Psoas muscle (tissue), 7 donors: ENCODE measurements at regions not wholly inside any gene's neighbourhood (a gene's known extent, or its start where the extent isn't known, plus 50 kb on each side); places are given as distances from the start of the nearest gene placed in this dataset.

Experiments used
- ATAC-seq, 4 donors: fragments of 200-7000 bp; cut with Tn5 transposase; one replicate each; pipeline ENCODE4 v1.9.1; 2020; ENCODE audit warnings: moderate library complexity in 3 of 4, mild to moderate bottlenecking in 2 of 4
- DNase-seq, 2 donors: peaks; one replicate each; pipeline ENCODE4 v3.0.0-alpha.2; 2020
- H3K27ac ChIP-seq: fragments of 200-600 bp; one replicate; pipeline ENCODE4 v1.8.0; 2022
- H3K27me3 ChIP-seq, 3 donors: fragments of 200-600 bp in 1 of 3; one replicate each; pipeline versions ENCODE4 v1.6.1 to v1.8.0; 2013 to 2022; ENCODE audit warnings: low read length in 2 of 3, mild to moderate bottlenecking in 2 of 3, moderate library complexity in 1 of 3; ENCODE audit not compliant: insufficient read depth in 3 of 3
- H3K36me3 ChIP-seq, 2 donors: fragments of 200-600 bp in 1 of 2; one replicate each; pipeline versions ENCODE4 v1.6.1 to v1.8.0; 2013 to 2022; ENCODE audit warnings: low read depth in 1 of 2, mild to moderate bottlenecking in 1 of 2, moderate library complexity in 1 of 2; ENCODE audit not compliant: insufficient read depth in 1 of 2
- H3K4me1 ChIP-seq: fragments of 200-600 bp; one replicate; pipeline ENCODE4 v1.8.0; 2022
- H3K4me3 ChIP-seq: fragments of 200-600 bp; one replicate; pipeline ENCODE4 v1.8.0; 2022; ENCODE audit warnings: mild to moderate bottlenecking
- H3K9me3 ChIP-seq: fragments of 200-600 bp; one replicate; pipeline ENCODE4 v1.8.0; 2022
- WGBS, 3 donors: extraction: QIAGEN DNeasy Blood & Tissue Kit; methylation state at CpG; one replicate each; pipeline versions ENCODE4 v1.1.6 to v1.1.7; 2013; 5-methylcytosine and 5-hydroxymethylcytosine counted together
- intact Hi-C, 2 donors: fragments of 100-400 bp; cut with DNase I; formaldehyde crosslinking; loops; one replicate each; pipeline versions ENCODE4 v1.11.0 to v1.14.2; 2022
- TF ChIP-seq, protein P1 (sequence below): fragments of 200-600 bp; IDR thresholded peaks from one replicate; pipeline ENCODE4 v1.8.0; 2022; ENCODE audit warnings: antibody characterized with exemption
- donor health status: healthy with polysubstance abuse.
- donor health status: DM: no; HTN: no; CAD: no; lungs with moderate emphysema.
- donor health status: Bipolar disorder and iron deficiency.
- donor health status: healthy.
- donor health status: DM: yes; HTN: yes; CAD: no.
- donor health status: DM: no; HTN: no; CAD: no.
- donor health status: DM: yes; HTN: yes; CAD: no.

- DNase-seq (no peak), ATAC-seq (no peak)
- Histone ChIP-seq H3K36me3 (no peaks in the 10 kb centered on the region), H3K27ac (no peak overlapping the region), H3K9me3 (no peaks in the 10 kb centered on the region), H3K4me3 (no peak overlapping the region), H3K4me1 (no peaks in the 10 kb centered on the region), H3K27me3 (peaks cover 0 to 7% (median 2%) of the 10 kb centered on the region in 3 donors)
- TF ChIP-seq, protein P1, sequence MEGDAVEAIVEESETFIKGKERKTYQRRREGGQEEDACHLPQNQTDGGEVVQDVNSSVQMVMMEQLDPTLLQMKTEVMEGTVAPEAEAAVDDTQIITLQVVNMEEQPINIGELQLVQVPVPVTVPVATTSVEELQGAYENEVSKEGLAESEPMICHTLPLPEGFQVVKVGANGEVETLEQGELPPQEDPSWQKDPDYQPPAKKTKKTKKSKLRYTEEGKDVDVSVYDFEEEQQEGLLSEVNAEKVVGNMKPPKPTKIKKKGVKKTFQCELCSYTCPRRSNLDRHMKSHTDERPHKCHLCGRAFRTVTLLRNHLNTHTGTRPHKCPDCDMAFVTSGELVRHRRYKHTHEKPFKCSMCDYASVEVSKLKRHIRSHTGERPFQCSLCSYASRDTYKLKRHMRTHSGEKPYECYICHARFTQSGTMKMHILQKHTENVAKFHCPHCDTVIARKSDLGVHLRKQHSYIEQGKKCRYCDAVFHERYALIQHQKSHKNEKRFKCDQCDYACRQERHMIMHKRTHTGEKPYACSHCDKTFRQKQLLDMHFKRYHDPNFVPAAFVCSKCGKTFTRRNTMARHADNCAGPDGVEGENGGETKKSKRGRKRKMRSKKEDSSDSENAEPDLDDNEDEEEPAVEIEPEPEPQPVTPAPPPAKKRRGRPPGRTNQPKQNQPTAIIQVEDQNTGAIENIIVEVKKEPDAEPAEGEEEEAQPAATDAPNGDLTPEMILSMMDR: no peak
- 65 to 71% (median 70%) methylated on average over 8 of the region's 8 CpGs for WGBS, 3 donors
- intact Hi-C loops: no loop called here
These were observed 572.7 kb downstream of the AJAP1 start for GRCh38 chr1:5227114-5227513.

DNA sequence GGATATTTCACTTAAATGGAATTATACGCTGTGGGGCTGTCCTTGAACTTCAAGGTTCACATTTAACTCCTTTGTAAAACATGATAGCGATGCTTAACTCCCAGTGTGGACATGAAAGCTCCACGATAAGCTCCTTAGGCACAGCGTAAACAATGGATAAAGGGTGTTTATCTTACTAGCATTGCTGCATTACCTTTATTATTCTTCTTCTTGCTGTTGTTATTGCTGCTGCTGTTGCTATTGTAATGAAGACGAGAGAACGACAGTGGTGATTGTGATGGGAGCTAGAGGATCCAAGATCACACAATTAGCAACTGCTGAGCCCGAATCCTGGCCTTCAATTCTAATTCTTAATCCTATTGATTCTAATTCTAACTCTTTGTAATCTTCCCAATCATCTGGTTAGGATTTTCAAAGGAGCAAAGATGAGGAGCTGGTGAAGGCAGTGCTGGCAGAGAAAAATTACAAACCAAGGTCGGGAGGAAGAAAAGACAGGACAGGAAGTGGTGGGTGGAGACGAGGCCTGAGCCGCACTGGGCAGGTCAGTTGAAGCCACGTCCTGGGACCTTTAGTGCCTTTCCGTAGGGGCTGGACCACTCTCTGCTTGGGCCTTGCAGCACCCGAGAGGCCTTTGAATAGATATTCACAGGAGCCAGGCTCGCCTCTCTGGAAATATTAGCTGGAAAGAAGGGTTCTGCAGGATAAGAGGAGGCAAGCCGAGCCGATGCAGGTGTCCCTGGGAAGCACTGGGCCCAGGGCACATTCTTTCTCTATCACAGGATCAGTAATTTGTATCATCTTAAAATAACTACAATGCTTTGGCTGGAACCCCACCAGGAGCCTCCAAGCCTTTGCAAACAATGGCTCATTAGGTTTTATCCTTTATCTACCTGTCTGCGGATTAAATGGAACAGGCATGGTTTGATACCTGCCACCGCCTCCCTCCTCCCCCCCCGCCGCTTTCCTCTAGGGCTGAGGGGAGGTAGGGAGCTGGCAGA lies 571.6 kb downstream of the AJAP1 start:
- H3K27me3 ChIP-seq: peaks cover 0 to 7% (median 2%) of the 10 kb centered on the region in 3 donors
- H3K4me1 ChIP-seq: no peaks in the 10 kb centered on the region
- ATAC-seq (no peak), DNase-seq (no peak)
- no peaks in the 10 kb centered on the region for H3K9me3 ChIP-seq
- no peak overlapping the region for H3K4me3 ChIP-seq
- no peaks in the 10 kb centered on the region for H3K36me3 ChIP-seq
- TF ChIP-seq, protein P1: no peak
- intact Hi-C loops: no loop called here
- H3K27ac ChIP-seq: no peak overlapping the region
- 42 to 48% (median 47%) methylated on average over 20 of the region's 20 CpGs for WGBS, 3 donors

GRCh38 chr1:5223206-5223605 lies 568.8 kb downstream of the AJAP1 start:
- Histone ChIP-seq H3K27ac (no peak overlapping the region), H3K4me1 (no peaks in the 10 kb centered on the region), H3K9me3 (no peaks in the 10 kb centered on the region), H3K36me3 (no peaks in the 10 kb centered on the region), H3K27me3 (peaks cover 0 to 7% (median under 1%) of the 10 kb centered on the region in 3 donors), H3K4me3 (no peak overlapping the region)
- intact Hi-C loops: no loop called here
- ATAC-seq (no peak), DNase-seq (no peak)
- TF ChIP-seq, protein P1: no peak
- WGBS, 3 donors: 62 to 72% (median 69%) methylated on average over 4 of the region's 4 CpGs

DNA sequence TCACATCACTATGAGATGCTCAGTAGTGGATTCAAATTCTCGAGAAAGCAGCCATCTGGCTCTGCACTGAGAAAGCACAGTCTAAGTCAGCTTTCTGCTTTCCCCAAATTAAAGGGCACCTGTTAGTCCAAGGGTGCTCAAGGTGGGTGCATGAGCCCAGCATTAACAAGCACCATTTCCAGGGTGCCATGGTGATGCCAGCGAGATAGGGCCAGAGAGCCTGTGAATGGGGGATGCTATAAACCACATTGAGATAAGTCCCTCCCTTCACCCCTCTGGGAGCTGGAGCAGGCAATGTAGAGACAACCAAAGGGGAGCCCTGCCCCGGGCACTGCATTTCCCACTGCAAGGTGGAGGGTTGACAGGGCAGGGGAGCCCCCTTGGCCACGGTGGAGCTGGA lies 568.2 kb downstream of the AJAP1 start:
- 69 to 71% (median 70%) methylated on average over 4 of the region's 4 CpGs for WGBS, 3 donors
- Histone ChIP-seq H3K9me3 (no peaks in the 10 kb centered on the region), H3K4me3 (no peak overlapping the region), H3K4me1 (no peaks in the 10 kb centered on the region), H3K27me3 (peaks cover 0 to 7% (median 0%) of the 10 kb centered on the region in 3 donors), H3K36me3 (no peaks in the 10 kb centered on the region), H3K27ac (no peak overlapping the region)
- intact Hi-C loops: no loop called here
- ATAC-seq (no peak), DNase-seq (no peak)
- TF ChIP-seq, protein P1: no peak
